Lower lobe of right lung (tissue), 2 donors: ENCODE measurements at regions not wholly inside any gene's neighbourhood (a gene's known extent, or its start where the extent isn't known, plus 50 kb on each side); places are given as distances from the start of the nearest gene placed in this dataset.

Experiments used
- ATAC-seq, 2 donors: fragments of 200-7000 bp; cut with Tn5 transposase; one replicate each; pipeline ENCODE4 v1.9.1; 2020 to 2022; ENCODE audit warnings: mild to moderate bottlenecking in 2 of 2, moderate library complexity in 2 of 2
- DNase-seq: peaks from one replicate; pipeline ENCODE4 v3.0.0-alpha.2; 2020
- H3K27ac ChIP-seq: fragments of 200-600 bp; one replicate; pipeline ENCODE4 v1.8.0; 2022
- H3K27me3 ChIP-seq: fragments of 200-600 bp; one replicate; pipeline ENCODE4 v1.8.0; 2022; ENCODE audit warnings: low read depth
- H3K36me3 ChIP-seq: fragments of 200-600 bp; one replicate; pipeline ENCODE4 v1.8.0; 2022; ENCODE audit warnings: mild to moderate bottlenecking
- H3K4me1 ChIP-seq: fragments of 200-600 bp; one replicate; pipeline ENCODE4 v1.8.0; 2022
- H3K4me3 ChIP-seq: fragments of 200-600 bp; one replicate; pipeline ENCODE4 v1.8.0; 2022; ENCODE audit warnings: mild to moderate bottlenecking
- H3K9me3 ChIP-seq: fragments of 200-600 bp; one replicate; pipeline ENCODE4 v1.8.0; 2022
- intact Hi-C: fragments of 100-400 bp; cut with DNase I; formaldehyde crosslinking; loops from one replicate; pipeline ENCODE4 v1.11.0; 2022
- TF ChIP-seq, protein P1 (sequence below): fragments of 200-600 bp; IDR thresholded peaks from one replicate; pipeline ENCODE4 v1.8.0; 2022; ENCODE audit warnings: antibody characterized with exemption, mild to moderate bottlenecking
- donor health status: DM: no; HTN: yes; CAD: no; lungs with severe emphysema.

GRCh38 chr3:170751899-170752293, 118.1 kb downstream of the RPL22L1 start:
- peaks cover 12% of the 10 kb centered on the region for H3K4me1 ChIP-seq
- no peaks in the 10 kb centered on the region for H3K9me3 ChIP-seq
- ATAC-seq (no peak), DNase-seq (no peak)
- no peak overlapping the region for H3K4me3 ChIP-seq
- intact Hi-C loops, result no loop called here
- no peak overlapping the region for H3K27ac ChIP-seq
- no peaks in the 10 kb centered on the region for H3K27me3 ChIP-seq
- TF ChIP-seq, protein P1, sequence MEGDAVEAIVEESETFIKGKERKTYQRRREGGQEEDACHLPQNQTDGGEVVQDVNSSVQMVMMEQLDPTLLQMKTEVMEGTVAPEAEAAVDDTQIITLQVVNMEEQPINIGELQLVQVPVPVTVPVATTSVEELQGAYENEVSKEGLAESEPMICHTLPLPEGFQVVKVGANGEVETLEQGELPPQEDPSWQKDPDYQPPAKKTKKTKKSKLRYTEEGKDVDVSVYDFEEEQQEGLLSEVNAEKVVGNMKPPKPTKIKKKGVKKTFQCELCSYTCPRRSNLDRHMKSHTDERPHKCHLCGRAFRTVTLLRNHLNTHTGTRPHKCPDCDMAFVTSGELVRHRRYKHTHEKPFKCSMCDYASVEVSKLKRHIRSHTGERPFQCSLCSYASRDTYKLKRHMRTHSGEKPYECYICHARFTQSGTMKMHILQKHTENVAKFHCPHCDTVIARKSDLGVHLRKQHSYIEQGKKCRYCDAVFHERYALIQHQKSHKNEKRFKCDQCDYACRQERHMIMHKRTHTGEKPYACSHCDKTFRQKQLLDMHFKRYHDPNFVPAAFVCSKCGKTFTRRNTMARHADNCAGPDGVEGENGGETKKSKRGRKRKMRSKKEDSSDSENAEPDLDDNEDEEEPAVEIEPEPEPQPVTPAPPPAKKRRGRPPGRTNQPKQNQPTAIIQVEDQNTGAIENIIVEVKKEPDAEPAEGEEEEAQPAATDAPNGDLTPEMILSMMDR, result no peak
- no peaks in the 10 kb centered on the region for H3K36me3 ChIP-seq

- peak; percentile 45 to 56 for ATAC-seq
- peaks cover 12% of the 10 kb centered on the region for H3K4me1 ChIP-seq
- intact Hi-C loops, result no loop called here
- no peaks in the 10 kb centered on the region for H3K27me3 ChIP-seq
- no peak for DNase-seq
- no peak overlapping the region for H3K4me3 ChIP-seq
- no peaks in the 10 kb centered on the region for H3K36me3 ChIP-seq
- TF ChIP-seq, protein P1, result no peak
- H3K9me3 ChIP-seq, result no peaks in the 10 kb centered on the region
- H3K27ac ChIP-seq, result no peak overlapping the region
These were observed 118.7 kb downstream of the RPL22L1 start for GRCh38 chr3:170751083-170751898.

DNA sequence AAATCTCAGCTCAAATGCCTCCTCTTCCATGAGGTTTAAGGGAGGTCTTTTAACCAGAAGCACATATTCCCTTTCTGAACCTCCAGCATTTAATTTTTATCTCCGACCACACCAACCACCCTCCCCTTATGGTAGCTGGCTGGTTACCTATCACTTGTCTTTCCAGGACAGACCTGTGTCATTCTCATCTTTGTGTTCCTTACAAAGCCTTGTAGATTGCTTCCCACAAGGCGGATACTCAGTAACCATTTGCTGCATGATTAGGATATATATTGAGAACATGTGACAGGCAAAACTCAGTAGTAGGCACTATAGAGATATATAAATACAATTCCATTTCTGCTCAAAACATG, 119.5 kb downstream of the RPL22L1 start:
- no peak overlapping the region for H3K27ac ChIP-seq
- no peaks in the 10 kb centered on the region for H3K36me3 ChIP-seq
- DNase-seq (no peak), ATAC-seq (no peak)
- intact Hi-C loops, result no loop called here
- no peaks in the 10 kb centered on the region for H3K9me3 ChIP-seq
- TF ChIP-seq, protein P1, result no peak
- no peak overlapping the region for H3K4me3 ChIP-seq
- H3K27me3 ChIP-seq, result no peaks in the 10 kb centered on the region
- peaks cover 12% of the 10 kb centered on the region for H3K4me1 ChIP-seq

GRCh38 chr3:170749765-170750477, 120.1 kb downstream of the RPL22L1 start:
- TF ChIP-seq, protein P1, result no peak
- H3K4me3 ChIP-seq, result no peak overlapping the region
- no peaks in the 10 kb centered on the region for H3K27me3 ChIP-seq
- H3K9me3 ChIP-seq, result no peaks in the 10 kb centered on the region
- H3K36me3 ChIP-seq, result no peaks in the 10 kb centered on the region
- no peak overlapping the region for H3K27ac ChIP-seq
- intact Hi-C loops, result no loop called here
- DNase-seq (no peak), ATAC-seq (no peak)
- H3K4me1 ChIP-seq, result peaks cover 12% of the 10 kb centered on the region

DNA sequence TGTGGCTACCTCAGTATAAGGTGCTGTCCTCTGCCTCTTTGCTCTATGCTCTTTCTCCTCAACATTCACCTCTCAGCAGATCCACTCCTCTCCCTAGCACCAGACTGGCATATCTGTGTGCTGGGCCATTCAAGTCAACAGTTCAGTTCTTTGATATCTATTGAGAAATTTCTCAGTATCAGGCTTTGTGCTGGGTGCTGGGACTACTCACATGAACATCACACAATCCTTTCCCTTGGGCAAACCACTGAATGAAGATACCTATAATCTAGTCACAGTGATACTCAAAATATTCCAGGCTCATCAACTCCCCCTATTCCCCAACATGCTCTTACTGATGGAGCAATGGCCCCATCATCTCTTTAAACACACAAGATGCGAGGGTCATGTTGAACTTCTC, 120.8 kb downstream of the RPL22L1 start:
- Histone ChIP-seq H3K27me3 (no peaks in the 10 kb centered on the region), H3K4me1 (peaks cover 12% of the 10 kb centered on the region), H3K4me3 (no peak overlapping the region), H3K27ac (no peak overlapping the region), H3K36me3 (no peaks in the 10 kb centered on the region), H3K9me3 (no peaks in the 10 kb centered on the region)
- ATAC-seq, result no peak
- DNase-seq, result no peak
- TF ChIP-seq, protein P1, result no peak
- intact Hi-C loops, result no loop called here
